Right hindlimb (tissue), 1 donor: ENCODE measurements at regions not wholly inside any gene's neighbourhood (a gene's known extent, or its start where the extent isn't known, plus 50 kb on each side); places are given as distances from the start of the nearest gene placed in this dataset.

Experiments
- DNase-seq: peaks from one replicate; pipeline ENCODE4 v3.0.0-alpha.2; 2018

GRCh38 chr5:61744690-61745619 lies 412.9 kb downstream of the ZSWIM6 start:
- DNase-seq = no peak

- no peak for DNase-seq
Observed at GRCh38 chr5:61746831-61747575, 414.9 kb downstream of the ZSWIM6 start.

GRCh38 chr5:61748121-61748520 lies 416.1 kb downstream of the ZSWIM6 start:
- no peak for DNase-seq

GRCh38 chr5:61748651-61749050 lies 416.6 kb downstream of the ZSWIM6 start:
- no peak for DNase-seq

- DNase-seq = no peak
Observed at GRCh38 chr5:61752588-61752987, 420.5 kb downstream of the ZSWIM6 start.

GRCh38 chr5:61754792-61755191 lies 422.7 kb downstream of the ZSWIM6 start:
- DNase-seq = no peak

GRCh38 chr5:61755726-61756222 lies 423.7 kb downstream of the ZSWIM6 start:
- DNase-seq = no peak

- DNase-seq = no peak
Observed at GRCh38 chr5:61758711-61759110, 426.7 kb downstream of the ZSWIM6 start.

- no peak for DNase-seq
Observed at GRCh38 chr5:61765471-61765870, 433.4 kb downstream of the ZSWIM6 start.

GRCh38 chr5:61766141-61766540 lies 434.1 kb downstream of the ZSWIM6 start:
- no peak for DNase-seq

GRCh38 chr5:61767231-61768080 lies 435.4 kb downstream of the ZSWIM6 start:
- DNase-seq = no peak

GRCh38 chr5:61768692-61769281 lies 436.7 kb downstream of the ZSWIM6 start:
- no peak for DNase-seq

- no peak for DNase-seq
Observed at GRCh38 chr5:61771062-61771461, 439.0 kb downstream of the ZSWIM6 start.

GRCh38 chr5:61771808-61772207 lies 439.8 kb downstream of the ZSWIM6 start:
- no peak for DNase-seq

GRCh38 chr5:61775901-61776300 lies 443.8 kb downstream of the ZSWIM6 start:
- DNase-seq = no peak

- no peak for DNase-seq
Observed at GRCh38 chr5:61777292-61777691, 445.2 kb downstream of the ZSWIM6 start.

- DNase-seq = no peak
Observed at GRCh38 chr5:61779743-61780142, 447.7 kb downstream of the ZSWIM6 start.

- no peak for DNase-seq
Observed at GRCh38 chr5:61783481-61783880, 451.4 kb downstream of the ZSWIM6 start.

- no peak for DNase-seq
Observed at GRCh38 chr5:61784341-61784740, 452.3 kb downstream of the ZSWIM6 start.

GRCh38 chr5:61788548-61788947 lies 456.5 kb downstream of the ZSWIM6 start:
- no peak for DNase-seq

GRCh38 chr5:61790007-61790406 lies 457.9 kb downstream of the ZSWIM6 start:
- no peak for DNase-seq

- DNase-seq = no peak
Observed at GRCh38 chr5:61790678-61791077, 458.6 kb downstream of the ZSWIM6 start.
